Nephron progenitor cell (in vitro differentiated cells): ENCODE measurements at regions not wholly inside any gene's neighbourhood (a gene's known extent, or its start where the extent isn't known, plus 50 kb on each side); places are given as distances from the start of the nearest gene placed in this dataset.
"Not testable (repeated sequence)": the region's sequence is repeated elsewhere in the genome, so short reads cannot be mapped to it uniquely, and the experiment has no call there.

Experiments
- DNase-seq: peaks from one replicate; pipeline ENCODE4 v3.0.0; 2021
- H3K27ac Mint-ChIP-seq: 2 replicates; pipeline ENCODE4 v1.8.0; 2021; ENCODE audit warnings: mild to moderate bottlenecking, moderate library complexity, mixed read lengths
- H3K27me3 Mint-ChIP-seq: 2 replicates; pipeline ENCODE4 v1.8.0; 2021; ENCODE audit warnings: mild to moderate bottlenecking, low read depth, mixed read lengths; ENCODE audit not compliant: poor library complexity
- H3K36me3 Mint-ChIP-seq: 2 replicates; pipeline ENCODE4 v1.8.0; 2021; ENCODE audit warnings: low read depth, mixed read lengths
- H3K4me1 Mint-ChIP-seq: 2 replicates; pipeline ENCODE4 v1.8.0; 2021; ENCODE audit warnings: mixed read lengths
- H3K4me3 Mint-ChIP-seq: 2 replicates; pipeline ENCODE4 v1.8.0; 2021; ENCODE audit warnings: mild to moderate bottlenecking, moderate library complexity, mixed read lengths
- H3K9me3 Mint-ChIP-seq: 2 replicates; pipeline ENCODE4 v1.8.0; 2021; ENCODE audit warnings: mild to moderate bottlenecking, moderate library complexity, mixed read lengths
- TF ChIP-seq, protein P1 (sequence below): fragments of 200-600 bp; sonication (generic); IDR thresholded peaks from 2 replicates; pipeline ENCODE4 v1.5.0; 2021; ENCODE audit warnings: antibody characterized with exemption

- H3K4me3 Mint-ChIP-seq = no peak overlapping the region
- no peak overlapping the region for H3K27ac Mint-ChIP-seq
- TF ChIP-seq, protein P1, sequence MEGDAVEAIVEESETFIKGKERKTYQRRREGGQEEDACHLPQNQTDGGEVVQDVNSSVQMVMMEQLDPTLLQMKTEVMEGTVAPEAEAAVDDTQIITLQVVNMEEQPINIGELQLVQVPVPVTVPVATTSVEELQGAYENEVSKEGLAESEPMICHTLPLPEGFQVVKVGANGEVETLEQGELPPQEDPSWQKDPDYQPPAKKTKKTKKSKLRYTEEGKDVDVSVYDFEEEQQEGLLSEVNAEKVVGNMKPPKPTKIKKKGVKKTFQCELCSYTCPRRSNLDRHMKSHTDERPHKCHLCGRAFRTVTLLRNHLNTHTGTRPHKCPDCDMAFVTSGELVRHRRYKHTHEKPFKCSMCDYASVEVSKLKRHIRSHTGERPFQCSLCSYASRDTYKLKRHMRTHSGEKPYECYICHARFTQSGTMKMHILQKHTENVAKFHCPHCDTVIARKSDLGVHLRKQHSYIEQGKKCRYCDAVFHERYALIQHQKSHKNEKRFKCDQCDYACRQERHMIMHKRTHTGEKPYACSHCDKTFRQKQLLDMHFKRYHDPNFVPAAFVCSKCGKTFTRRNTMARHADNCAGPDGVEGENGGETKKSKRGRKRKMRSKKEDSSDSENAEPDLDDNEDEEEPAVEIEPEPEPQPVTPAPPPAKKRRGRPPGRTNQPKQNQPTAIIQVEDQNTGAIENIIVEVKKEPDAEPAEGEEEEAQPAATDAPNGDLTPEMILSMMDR = no peak
- DNase-seq = no peak
- H3K4me1 Mint-ChIP-seq = peaks cover 10% of the 10 kb centered on the region
- no peaks in the 10 kb centered on the region for H3K36me3 Mint-ChIP-seq
- H3K27me3 Mint-ChIP-seq = no peaks in the 10 kb centered on the region
- no peaks in the 10 kb centered on the region for H3K9me3 Mint-ChIP-seq
Observed at GRCh38 chr7:19530852-19531251, 178.0 kb downstream of the POLR1F start.

- H3K36me3 Mint-ChIP-seq = no peaks in the 10 kb centered on the region
- TF ChIP-seq, protein P1 = no peak
- DNase-seq = no peak
- H3K9me3 Mint-ChIP-seq = no peaks in the 10 kb centered on the region
- H3K27ac Mint-ChIP-seq = no peak overlapping the region
- no peak overlapping the region for H3K4me3 Mint-ChIP-seq
- H3K4me1 Mint-ChIP-seq = peaks cover 12% of the 10 kb centered on the region
- H3K27me3 Mint-ChIP-seq = no peaks in the 10 kb centered on the region
Observed at GRCh38 chr7:19530261-19530660, 178.6 kb downstream of the POLR1F start.

GRCh38 chr7:19526639-19527038 is 182.2 kb downstream of the POLR1F start:
- Mint-ChIP-seq H3K9me3 (no peaks in the 10 kb centered on the region), H3K27ac (peak overlapping the region; percentile 74), H3K4me3 (no peak overlapping the region), H3K4me1 (peaks cover 25% of the 10 kb centered on the region), H3K36me3 (no peaks in the 10 kb centered on the region), H3K27me3 (no peaks in the 10 kb centered on the region)
- TF ChIP-seq, protein P1 = no peak
- DNase-seq = no peak

DNA sequence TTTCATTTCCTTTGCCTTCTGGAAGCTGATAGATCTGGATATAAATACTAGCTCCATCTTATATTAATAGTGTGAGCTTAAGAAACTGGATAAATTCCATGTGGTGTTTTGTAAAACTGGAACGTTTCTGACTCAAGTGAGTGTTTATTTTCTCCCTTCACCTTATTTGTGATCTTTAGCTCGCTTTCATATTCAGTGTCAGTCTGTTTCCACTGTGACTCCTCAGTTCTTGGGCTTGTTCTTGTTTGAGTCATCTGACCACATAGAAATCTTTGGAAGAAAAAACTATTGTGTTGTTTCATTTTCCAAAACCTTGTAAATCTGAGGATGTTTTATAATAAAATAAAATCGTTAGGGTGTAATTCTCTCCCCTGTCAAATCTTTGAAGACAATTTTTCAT is 186.4 kb downstream of the POLR1F start:
- no peak overlapping the region for H3K27ac Mint-ChIP-seq
- H3K27me3 Mint-ChIP-seq = no peaks in the 10 kb centered on the region
- no peaks in the 10 kb centered on the region for H3K9me3 Mint-ChIP-seq
- TF ChIP-seq, protein P1 = no peak
- peaks cover 32% of the 10 kb centered on the region for H3K4me1 Mint-ChIP-seq
- H3K4me3 Mint-ChIP-seq = no peak overlapping the region
- DNase-seq = no peak
- H3K36me3 Mint-ChIP-seq = no peaks in the 10 kb centered on the region

DNA sequence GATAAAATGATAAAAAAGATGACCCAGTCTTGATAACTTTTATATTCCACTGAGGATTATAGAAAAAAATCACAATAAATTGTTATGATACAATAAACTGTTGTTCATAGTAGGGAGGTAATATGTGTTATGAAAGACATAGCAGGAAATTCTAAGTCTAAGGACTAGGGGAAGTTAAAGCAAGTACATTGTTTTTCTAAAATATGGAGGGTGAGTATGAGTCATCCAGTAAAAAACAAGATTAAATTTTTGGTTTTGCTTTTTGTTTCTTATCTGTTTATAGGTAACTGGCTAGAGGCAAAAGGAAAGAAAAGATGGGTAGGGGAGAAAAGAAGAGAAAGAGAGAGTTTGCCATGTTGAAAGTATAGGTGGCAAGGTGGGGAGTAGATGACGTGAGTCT is 188.4 kb downstream of the POLR1F start:
- Mint-ChIP-seq H3K9me3 (no peaks in the 10 kb centered on the region), H3K27me3 (no peaks in the 10 kb centered on the region), H3K36me3 (no peaks in the 10 kb centered on the region), H3K4me3 (no peak overlapping the region), H3K4me1 (peaks cover 20% of the 10 kb centered on the region), H3K27ac (no peak overlapping the region)
- no peak for DNase-seq
- TF ChIP-seq, protein P1 = no peak

GRCh38 chr7:19519443-19520021 is 189.3 kb downstream of the POLR1F start:
- Mint-ChIP-seq H3K27me3 (no peaks in the 10 kb centered on the region), H3K36me3 (no peaks in the 10 kb centered on the region), H3K4me3 (no peak overlapping the region), H3K27ac (peak overlapping the region; percentile 1), H3K9me3 (no peaks in the 10 kb centered on the region), H3K4me1 (peaks cover 20% of the 10 kb centered on the region)
- TF ChIP-seq, protein P1 = no peak
- DNase-seq = no peak

- H3K27ac Mint-ChIP-seq, DNase-seq, H3K4me3 Mint-ChIP-seq, H3K36me3 Mint-ChIP-seq, H3K9me3 Mint-ChIP-seq, H3K27me3 Mint-ChIP-seq, H3K4me1 Mint-ChIP-seq: not testable (repeated sequence)
Observed at GRCh38 chr7:19517546-19517945, 191.3 kb downstream of the POLR1F start.
